ENCODE measurements at regions not wholly inside any gene's neighbourhood (a gene's known extent, or its start where the extent isn't known, plus 50 kb on each side); places are given as distances from the start of the nearest gene placed in this dataset.

GRCh38 chr11:39992551-39992950 is 1466.9 kb downstream of the LRRC4C start:
- TF ChIP-seq CTCF (IDR thresholded peaks at IDR 0.05) (no peak), ZFX (IDR thresholded peaks at IDR 0.05; ENCODE audit: borderline replicate concordance) (no peak)

Measured in 22Rv1 (cell line).